Panc1 (cell line): ENCODE measurements at regions not wholly inside any gene's neighbourhood (a gene's known extent, or its start where the extent isn't known, plus 50 kb on each side); places are given as distances from the start of the nearest gene placed in this dataset.
"Not testable (repeated sequence)": the region's sequence is repeated elsewhere in the genome, so short reads cannot be mapped to it uniquely, and the experiment has no call there.

ENCODE experiments used
- CTCF ChIP-seq: fragments of 450-650 bp; IDR thresholded peaks from 2 replicates; pipeline ENCODE4 v1.5.1; 2017; ENCODE audit warnings: mild to moderate bottlenecking
- TCF7L2 ChIP-seq: IDR thresholded peaks from 2 replicates; pipeline ENCODE4 v1.6.1; 2011; ENCODE audit warnings: mild to moderate bottlenecking, low read depth, low read length, inconsistent platforms
- TF ChIP-seq, protein P1 (sequence below), 2 experiments: IDR thresholded peaks; 2 replicates each; pipeline ENCODE4 v1.6.1; 2011 to 2012; ENCODE audit warnings: low read depth in 2 of 2, control low read depth in 1 of 2, low read length in 1 of 2, mild to moderate bottlenecking in 1 of 2, moderate library complexity in 1 of 2; ENCODE audit not compliant: insufficient read depth in 1 of 2

DNA sequence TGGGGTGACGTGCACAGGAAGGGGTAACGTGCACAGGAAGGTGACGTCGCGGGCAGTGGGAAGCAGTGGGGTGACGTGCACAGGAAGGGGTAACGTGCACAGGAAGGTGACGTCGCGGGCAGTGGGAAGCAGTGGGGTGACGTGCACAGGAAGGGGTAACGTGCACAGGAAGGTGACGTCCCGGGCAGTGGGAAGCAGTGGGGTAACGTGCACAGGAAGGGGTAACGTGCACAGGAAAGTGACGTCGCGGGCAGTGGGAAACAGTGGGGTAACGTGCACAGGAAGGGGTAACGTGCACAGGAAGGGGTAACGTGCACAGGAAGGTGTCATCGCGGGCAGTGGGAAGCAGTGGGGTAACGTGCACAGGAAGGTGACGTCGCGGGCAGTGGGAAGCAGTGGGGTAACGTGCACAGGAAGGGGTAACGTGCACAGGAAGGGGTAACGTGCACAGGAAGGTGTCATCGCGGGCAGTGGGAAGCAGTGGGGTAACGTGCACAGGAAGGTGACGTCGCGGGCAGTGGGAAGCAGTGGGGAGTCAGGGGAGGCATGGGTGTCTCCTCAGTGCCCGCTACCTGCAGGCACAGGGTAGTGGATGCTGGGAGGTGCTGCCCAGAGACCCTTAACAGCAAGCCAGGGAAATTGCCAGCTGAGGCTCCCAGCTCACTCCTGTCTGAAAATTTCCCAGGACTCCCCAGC, 68.0 kb upstream of the CTBP2 start:
- TF ChIP-seq, protein P1, sequence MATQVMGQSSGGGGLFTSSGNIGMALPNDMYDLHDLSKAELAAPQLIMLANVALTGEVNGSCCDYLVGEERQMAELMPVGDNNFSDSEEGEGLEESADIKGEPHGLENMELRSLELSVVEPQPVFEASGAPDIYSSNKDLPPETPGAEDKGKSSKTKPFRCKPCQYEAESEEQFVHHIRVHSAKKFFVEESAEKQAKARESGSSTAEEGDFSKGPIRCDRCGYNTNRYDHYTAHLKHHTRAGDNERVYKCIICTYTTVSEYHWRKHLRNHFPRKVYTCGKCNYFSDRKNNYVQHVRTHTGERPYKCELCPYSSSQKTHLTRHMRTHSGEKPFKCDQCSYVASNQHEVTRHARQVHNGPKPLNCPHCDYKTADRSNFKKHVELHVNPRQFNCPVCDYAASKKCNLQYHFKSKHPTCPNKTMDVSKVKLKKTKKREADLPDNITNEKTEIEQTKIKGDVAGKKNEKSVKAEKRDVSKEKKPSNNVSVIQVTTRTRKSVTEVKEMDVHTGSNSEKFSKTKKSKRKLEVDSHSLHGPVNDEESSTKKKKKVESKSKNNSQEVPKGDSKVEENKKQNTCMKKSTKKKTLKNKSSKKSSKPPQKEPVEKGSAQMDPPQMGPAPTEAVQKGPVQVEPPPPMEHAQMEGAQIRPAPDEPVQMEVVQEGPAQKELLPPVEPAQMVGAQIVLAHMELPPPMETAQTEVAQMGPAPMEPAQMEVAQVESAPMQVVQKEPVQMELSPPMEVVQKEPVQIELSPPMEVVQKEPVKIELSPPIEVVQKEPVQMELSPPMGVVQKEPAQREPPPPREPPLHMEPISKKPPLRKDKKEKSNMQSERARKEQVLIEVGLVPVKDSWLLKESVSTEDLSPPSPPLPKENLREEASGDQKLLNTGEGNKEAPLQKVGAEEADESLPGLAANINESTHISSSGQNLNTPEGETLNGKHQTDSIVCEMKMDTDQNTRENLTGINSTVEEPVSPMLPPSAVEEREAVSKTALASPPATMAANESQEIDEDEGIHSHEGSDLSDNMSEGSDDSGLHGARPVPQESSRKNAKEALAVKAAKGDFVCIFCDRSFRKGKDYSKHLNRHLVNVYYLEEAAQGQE (IDR thresholded peaks at IDR 0.05; ENCODE audit: insufficient read depth in 1 of 2, low read depth in 2 of 2, low read length in 1 of 2): not testable (repeated sequence)
- not testable (repeated sequence) for TF ChIP-seq TCF7L2, CTCF
